D721Med (cell line): ENCODE measurements at regions not wholly inside any gene's neighbourhood (a gene's known extent, or its start where the extent isn't known, plus 50 kb on each side); places are given as distances from the start of the nearest gene placed in this dataset.

Experiments
- DNase-seq: peaks from one replicate; pipeline ENCODE4 v3.0.0; 2011; ENCODE audit warnings: low spot score; ENCODE audit not compliant: insufficient read length
- FAIRE-seq: peaks from 2 replicates; lab custom pipeline; 2011; peaks lifted over from hg19 to GRCh38; lab: Jason Lieb, UNC
- TF ChIP-seq, protein P1 (sequence below): IDR thresholded peaks from 2 replicates; pipeline ENCODE4 v1.5.1; 2012; ENCODE audit warnings: mild to moderate bottlenecking, control low read depth; ENCODE audit not compliant: insufficient read depth; ENCODE audit errors: missing control alignments

DNA sequence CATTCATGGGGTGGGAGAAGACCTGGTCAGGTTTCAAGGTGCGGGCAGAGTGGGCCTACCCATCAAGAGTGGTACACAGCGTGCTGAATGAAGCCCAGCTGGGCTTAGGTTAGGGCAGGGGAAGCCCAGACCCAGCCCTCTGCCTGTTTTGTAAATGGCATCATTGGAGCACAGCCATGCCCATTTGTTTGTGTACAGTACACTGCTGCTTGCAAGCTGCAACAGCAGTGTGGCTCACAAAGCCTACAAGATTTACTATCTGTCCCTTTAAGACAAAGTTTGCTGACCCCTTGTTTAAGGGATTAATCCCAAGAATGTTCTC is 230.1 kb upstream of the TNRC6C start:
- DNase-seq (no peak), FAIRE-seq (no peak)
- TF ChIP-seq, protein P1, sequence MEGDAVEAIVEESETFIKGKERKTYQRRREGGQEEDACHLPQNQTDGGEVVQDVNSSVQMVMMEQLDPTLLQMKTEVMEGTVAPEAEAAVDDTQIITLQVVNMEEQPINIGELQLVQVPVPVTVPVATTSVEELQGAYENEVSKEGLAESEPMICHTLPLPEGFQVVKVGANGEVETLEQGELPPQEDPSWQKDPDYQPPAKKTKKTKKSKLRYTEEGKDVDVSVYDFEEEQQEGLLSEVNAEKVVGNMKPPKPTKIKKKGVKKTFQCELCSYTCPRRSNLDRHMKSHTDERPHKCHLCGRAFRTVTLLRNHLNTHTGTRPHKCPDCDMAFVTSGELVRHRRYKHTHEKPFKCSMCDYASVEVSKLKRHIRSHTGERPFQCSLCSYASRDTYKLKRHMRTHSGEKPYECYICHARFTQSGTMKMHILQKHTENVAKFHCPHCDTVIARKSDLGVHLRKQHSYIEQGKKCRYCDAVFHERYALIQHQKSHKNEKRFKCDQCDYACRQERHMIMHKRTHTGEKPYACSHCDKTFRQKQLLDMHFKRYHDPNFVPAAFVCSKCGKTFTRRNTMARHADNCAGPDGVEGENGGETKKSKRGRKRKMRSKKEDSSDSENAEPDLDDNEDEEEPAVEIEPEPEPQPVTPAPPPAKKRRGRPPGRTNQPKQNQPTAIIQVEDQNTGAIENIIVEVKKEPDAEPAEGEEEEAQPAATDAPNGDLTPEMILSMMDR, result no peak

DNA sequence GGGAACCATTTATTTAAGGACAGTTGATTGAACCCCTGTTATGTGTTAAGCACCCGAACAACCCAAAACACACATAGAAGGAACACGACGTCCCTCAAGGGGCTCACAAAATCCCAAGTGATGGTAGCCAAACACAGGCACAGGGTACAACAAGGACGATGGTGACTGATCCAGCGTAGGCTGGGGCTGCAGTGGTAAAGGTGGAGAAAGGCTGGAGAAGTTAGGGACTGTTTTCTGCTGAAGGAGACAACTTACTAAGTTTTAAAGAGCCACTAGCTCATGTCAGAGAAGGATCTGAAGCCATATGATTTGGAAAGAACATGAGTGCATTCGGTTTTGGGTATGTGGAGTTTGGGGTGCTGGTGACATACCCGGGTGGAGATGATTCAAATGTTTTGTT is 229.6 kb upstream of the TNRC6C start:
- FAIRE-seq, result no peak
- TF ChIP-seq, protein P1, result no peak
- DNase-seq, result no peak

DNA sequence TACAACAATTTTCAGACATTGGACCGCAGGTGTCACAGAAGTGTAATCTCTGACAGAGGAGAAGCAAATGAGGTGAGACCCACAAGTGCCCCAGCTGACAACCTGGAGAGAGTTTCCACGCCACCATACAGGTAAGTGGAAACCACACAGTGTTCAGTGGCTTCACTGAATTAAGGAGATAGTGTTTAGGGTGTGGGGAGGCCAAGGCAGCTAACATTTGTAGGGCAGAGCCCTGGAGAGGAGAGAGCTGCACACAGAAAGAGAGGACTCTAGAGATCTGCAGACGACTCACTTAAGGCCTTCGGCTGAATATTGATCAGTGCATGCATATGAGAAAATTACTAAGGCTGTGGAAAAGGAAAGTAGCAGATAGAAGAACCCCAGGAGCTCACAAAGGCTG is 228.9 kb upstream of the TNRC6C start:
- TF ChIP-seq, protein P1, result no peak
- FAIRE-seq (no peak), DNase-seq (no peak)

DNA sequence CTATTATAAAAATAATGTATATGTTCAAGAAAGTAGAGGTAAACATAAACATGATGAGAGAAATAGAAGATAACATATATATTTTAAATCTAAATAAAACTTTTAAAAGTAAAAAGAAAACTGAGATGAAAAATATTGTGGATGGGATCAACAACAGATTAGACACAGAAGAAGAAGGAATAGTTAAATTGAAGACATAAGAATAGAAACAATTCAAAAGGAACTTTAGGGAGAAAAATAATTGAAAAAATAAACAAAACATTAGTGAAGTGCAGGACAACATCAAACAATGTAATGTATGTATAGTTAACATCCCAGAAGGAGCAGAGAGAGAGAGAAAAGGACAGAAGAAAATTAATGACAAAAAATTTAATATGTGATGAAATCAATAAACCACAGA is 228.1 kb upstream of the TNRC6C start:
- TF ChIP-seq, protein P1, result no peak
- DNase-seq (no peak), FAIRE-seq (no peak)

DNA sequence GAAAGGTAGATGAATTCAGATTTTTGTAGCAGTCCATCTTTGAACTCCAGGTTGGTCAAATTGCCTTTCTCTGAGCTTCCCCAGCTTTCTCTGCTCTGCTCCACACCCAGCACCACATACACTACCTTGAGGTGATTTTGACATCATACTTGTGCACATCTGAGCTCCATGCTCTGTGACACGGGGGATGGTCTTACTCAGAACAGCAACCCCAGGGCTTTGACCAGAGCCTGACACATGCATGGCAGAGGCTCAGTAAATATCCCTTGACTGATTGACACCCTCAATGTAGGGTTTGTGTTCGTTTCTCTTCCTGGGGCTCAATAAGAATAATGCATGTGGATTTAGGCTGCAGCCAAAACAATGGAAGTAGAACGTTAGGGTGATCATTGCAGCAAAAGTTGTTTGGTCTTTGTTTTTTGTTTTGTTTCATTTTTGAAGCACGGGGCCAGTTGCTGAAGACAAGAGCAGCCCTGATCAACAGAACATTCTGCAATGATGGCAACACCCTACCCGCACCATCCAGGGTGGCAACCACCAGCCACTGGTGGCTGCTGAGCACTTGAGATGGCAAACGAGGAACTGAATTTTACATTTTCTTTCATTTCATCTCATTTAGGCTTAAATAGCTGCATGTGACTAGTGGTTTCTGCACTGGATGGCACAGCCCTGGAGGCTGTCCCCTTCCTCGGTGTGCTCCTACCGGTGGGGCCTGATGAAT is 224.8 kb upstream of the TNRC6C start:
- DNase-seq (no peak), FAIRE-seq (no peak)
- TF ChIP-seq, protein P1, result no peak

DNA sequence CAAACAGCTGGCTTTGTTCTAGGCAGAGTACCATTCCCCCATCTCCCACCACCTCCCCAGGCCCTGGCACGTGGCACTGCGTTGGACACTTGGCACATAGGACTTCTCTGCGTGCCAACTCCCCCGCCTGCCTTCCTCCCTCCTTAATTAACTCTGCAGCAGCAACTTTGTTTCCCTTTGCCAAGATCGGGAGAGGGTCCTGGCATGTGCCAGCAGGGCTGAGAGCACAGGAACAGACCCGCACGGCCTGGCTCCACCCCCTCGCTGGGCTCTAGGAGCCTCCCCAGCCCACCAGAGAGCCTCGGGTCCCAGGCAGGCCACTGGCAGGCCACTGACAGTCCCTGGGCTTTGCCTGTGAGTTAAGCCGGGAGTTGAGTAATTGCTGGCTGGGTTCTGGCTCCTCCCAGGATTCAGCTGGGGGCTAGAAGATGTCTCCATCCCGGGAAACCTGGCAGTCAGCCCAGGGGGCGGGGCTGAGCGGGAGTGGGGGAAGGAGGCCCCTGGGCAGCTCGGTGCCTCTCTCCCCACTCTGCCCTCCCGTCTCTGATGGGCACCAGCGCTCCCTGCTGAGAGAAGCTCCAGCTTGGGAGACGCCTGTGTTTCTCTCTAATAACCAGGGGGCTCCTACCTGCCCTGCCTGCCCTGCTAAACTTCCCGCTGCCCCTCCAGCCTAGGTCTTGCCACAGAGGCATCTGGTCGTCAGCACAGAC is 224.0 kb upstream of the TNRC6C start:
- FAIRE-seq, result no peak
- peak; percentile 71 for DNase-seq
- TF ChIP-seq, protein P1, result peak; percentile 9

DNA sequence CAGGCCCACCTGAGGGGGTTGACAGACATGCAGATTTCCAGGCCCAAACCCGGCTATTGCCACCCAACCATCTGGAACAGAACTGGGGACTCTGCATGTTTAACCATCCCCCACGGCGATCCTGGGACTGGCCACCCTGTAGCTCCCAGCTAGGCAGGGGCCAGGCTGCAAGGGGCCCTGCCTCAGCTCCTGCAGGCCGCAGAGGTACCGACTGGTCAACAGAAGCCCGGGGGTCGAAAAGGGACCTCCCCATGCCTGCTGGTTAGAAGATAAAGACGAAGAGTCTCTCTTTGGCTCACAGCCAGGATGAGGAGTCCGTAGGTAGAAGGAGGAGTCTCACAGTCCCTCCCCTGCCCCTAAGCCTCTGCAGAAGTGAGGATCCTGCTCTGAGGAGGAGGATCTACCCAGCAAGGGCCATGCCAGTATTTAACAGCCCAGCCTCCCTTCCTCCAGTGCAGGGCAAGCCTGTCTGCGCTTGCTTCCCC is 223.4 kb upstream of the TNRC6C start:
- FAIRE-seq (no peak), DNase-seq (no peak)
- TF ChIP-seq, protein P1, result no peak
